COLO668 (cell line): ENCODE measurements at regions not wholly inside any gene's neighbourhood (a gene's known extent, or its start where the extent isn't known, plus 50 kb on each side); places are given as distances from the start of the nearest gene placed in this dataset.
"Not testable (repeated sequence)": the region's sequence is repeated elsewhere in the genome, so short reads cannot be mapped to it uniquely, and the experiment has no call there.

Experiments
- DNase-seq: peaks from one replicate; lab custom pipeline; 2025; ENCODE audit not compliant: unreplicated experiment; lab: John Stamatoyannopoulos, UW

- DNase-seq, result no peak
These were observed 88.4 kb upstream of the SFSWAP start for GRCh38 chr12:131622422-131622955.

- not testable (repeated sequence) for DNase-seq
These were observed 87.2 kb upstream of the SFSWAP start for GRCh38 chr12:131623404-131624368.

GRCh38 chr12:131624369-131624739 is 86.5 kb upstream of the SFSWAP start:
- DNase-seq, result not testable (repeated sequence)

GRCh38 chr12:131624756-131625501 is 86.0 kb upstream of the SFSWAP start:
- not testable (repeated sequence) for DNase-seq

GRCh38 chr12:131625966-131626722 is 84.7 kb upstream of the SFSWAP start:
- not testable (repeated sequence) for DNase-seq

GRCh38 chr12:131627151-131628022 is 83.5 kb upstream of the SFSWAP start:
- not testable (repeated sequence) for DNase-seq

- no peak for DNase-seq
These were observed 82.7 kb upstream of the SFSWAP start for GRCh38 chr12:131628023-131628740.

GRCh38 chr12:131628766-131629448 is 82.0 kb upstream of the SFSWAP start:
- DNase-seq, result no peak

GRCh38 chr12:131631230-131631629 is 79.7 kb upstream of the SFSWAP start:
- DNase-seq, result no peak

- DNase-seq, result not testable (repeated sequence)
These were observed 78.8 kb upstream of the SFSWAP start for GRCh38 chr12:131631889-131632651.

- not testable (repeated sequence) for DNase-seq
These were observed 78.3 kb upstream of the SFSWAP start for GRCh38 chr12:131632652-131633023.

GRCh38 chr12:131633610-131634009 is 77.3 kb upstream of the SFSWAP start:
- not testable (repeated sequence) for DNase-seq

GRCh38 chr12:131634037-131634436 is 76.9 kb upstream of the SFSWAP start:
- no peak for DNase-seq

- DNase-seq, result not testable (repeated sequence)
These were observed 75.9 kb upstream of the SFSWAP start for GRCh38 chr12:131635012-131635411.

GRCh38 chr12:131635491-131636122 is 75.3 kb upstream of the SFSWAP start:
- DNase-seq, result no peak

GRCh38 chr12:131636266-131636665 is 74.6 kb upstream of the SFSWAP start:
- no peak for DNase-seq

GRCh38 chr12:131636940-131637750 is 73.7 kb upstream of the SFSWAP start:
- DNase-seq, result no peak
